UCSD-AML1 (cell line): ENCODE measurements at regions not wholly inside any gene's neighbourhood (a gene's known extent, or its start where the extent isn't known, plus 50 kb on each side); places are given as distances from the start of the nearest gene placed in this dataset.

Experiments
- DNase-seq: peaks from one replicate; lab custom pipeline; 2025; ENCODE audit not compliant: unreplicated experiment; lab: John Stamatoyannopoulos, UW

DNA sequence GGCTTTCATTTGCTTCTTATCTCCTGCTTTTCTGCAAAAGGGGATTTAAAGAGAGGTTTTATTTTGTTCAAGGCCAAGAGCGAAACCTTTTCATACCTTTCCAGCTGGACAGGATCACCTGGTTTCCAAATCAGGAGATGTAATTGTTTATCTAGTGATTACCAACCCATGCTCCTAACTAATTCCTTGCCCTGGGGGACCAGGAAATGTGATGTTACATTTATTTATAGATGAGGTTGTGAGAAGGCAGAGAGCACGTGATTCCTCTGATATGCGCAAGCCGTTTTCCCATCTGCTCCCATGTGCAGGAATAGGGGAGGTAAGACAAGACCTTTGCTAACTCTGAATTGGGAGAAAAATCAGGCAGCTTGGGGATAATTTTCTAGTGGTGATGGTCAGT is 507.2 kb upstream of the LARGE1 start:
- DNase-seq, result no peak

DNA sequence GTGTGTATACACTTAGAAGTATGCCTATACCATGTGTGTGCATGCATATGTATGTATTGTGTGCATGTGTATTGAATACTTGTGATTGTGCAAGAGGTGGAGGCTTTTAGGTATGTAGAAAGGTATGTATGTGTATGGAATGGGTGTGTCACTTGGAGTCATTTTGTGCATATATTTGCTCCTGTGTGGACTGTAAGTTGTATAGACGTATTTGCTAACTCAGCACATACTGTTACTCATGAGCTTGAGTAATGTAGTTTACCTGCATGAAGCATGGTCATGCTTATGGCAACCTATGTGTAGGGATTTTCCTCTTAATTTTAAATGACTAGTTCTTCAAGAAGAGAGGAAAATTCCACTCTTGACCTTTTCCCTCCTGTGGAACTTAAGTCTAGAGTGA is 507.6 kb upstream of the LARGE1 start:
- no peak for DNase-seq

DNA sequence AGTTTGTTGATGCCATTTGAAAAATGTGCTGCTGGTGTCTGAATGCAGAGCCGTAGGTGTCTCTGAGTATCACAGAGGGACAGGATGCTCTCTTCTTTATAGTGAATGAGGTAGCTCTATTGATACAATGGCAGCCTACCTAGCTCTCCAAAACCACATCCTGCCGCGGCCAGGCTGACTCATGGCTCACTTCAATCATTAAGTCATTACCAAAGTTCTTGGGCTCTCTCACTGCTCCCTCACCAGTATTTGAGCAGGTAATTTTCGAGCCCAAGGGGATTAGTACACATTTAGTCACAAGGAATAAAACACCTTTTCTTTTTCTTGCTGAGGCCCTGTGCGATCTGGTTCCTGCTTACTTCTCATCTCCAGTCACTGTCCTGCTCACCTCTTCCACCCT is 509.0 kb upstream of the LARGE1 start:
- no peak for DNase-seq

DNA sequence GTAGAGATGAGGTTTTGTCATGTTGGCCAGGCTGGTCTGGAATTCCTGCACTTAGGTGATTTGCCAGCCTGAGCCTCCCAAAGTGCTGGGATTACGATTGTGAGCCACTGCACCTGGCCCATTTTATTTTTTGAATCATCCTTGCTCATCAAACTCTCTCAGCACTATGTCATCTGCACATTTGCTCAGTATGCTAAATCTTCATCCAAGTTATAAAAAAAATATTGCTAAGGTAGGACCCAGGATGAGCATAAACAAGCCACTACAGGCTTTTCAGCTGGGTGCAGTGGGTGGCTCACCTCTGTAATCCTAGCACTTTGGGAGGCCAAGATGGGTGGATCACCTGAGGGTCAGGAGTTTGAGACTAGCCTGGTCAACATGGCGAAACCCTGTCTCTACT is 510.1 kb upstream of the LARGE1 start:
- DNase-seq, result no peak

DNA sequence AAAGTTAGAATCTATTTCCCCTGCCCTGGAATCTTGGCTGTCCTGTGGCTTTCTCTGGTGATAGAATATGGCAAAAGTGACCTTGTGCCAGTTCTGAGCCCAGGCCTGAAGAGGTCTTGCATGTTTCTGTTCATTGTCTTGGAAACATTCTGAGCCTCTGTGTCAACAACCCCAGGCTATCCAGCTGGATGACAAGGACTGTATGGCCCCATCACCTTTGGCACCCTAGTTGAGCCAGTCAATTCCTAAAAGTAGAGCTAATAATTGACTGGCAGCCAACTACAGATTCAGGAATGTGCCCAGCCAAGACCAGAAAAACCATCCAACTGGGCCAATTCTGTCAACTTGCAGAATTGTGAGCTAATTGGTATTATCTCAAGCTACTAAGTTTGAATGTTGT is 514.1 kb upstream of the LARGE1 start:
- DNase-seq, result no peak

DNA sequence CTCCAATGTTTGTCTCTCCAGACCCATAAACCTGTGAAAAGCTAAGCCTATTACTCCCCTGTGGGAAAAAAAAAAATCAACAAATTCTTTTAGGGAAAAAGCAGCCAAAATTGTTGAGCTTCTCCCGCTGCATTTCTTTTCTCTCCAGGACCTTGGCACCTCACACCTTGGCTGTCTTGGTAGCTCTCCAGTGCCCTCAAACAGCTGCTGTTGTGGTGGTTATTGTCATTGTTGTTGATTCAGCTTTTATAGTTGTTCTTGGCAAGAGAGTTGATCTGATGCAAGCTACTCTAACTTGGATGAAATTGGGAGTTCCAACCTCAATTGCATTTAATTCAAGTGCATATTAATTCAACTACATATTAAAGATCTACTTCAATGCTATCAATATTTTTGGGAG is 516.9 kb upstream of the LARGE1 start:
- no peak for DNase-seq

DNA sequence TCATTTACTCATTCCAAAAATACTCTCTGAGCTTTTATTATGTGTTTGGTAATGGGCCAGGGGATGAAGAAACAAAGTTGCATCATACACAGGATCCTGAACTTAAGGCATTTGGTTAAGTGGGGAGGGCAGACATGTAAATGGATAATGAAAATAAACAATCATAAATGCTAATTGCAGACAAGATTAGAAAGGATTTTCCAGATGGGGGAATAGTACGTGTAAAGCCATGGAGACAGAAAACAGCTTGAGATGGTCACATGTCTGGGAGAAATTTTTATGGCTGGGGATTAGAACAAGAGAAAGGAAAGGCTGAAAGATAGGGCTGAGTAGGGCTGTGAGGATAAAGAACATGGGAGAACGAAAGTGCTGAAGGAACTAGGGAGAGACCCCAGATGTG is 534.3 kb upstream of the LARGE1 start:
- no peak for DNase-seq

DNA sequence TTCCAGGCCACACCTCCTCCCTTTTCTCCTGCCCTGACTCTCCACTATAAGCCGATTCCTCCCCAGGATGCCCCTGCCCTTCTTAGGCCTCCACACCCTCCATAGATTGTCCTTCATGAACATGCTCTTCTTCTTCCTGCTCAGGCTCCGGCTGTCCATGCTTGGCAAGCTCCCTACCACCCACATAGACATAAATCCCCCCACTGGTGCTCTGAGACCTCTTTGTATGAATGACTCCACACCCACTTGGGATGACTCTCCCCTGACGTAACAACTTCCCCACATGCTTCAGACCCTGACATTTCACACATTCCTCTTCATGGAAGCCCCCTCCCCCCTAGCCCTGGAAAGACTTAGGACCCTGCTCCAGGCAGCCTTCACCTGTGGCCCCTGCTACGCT is 542.5 kb upstream of the LARGE1 start:
- no peak for DNase-seq

DNA sequence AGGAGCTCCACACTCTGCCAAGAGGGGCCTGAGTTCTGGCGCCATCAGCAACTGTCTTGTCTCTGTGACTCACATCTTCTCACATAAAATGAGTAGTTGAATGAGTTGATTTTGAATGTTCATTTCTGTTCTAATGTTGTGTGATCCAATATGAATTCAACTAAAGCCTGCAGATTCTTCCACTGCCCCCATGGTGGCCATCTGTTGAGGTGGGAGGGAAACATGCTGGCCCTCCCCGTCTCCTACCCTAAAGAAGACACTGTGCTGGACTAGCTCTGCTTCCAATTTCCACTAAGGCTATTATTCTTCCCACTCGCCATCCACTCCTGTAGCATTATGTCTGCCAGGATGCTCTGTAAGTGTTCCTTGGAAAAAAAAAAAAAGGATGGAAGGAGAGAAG is 555.6 kb upstream of the LARGE1 start:
- DNase-seq, result no peak

DNA sequence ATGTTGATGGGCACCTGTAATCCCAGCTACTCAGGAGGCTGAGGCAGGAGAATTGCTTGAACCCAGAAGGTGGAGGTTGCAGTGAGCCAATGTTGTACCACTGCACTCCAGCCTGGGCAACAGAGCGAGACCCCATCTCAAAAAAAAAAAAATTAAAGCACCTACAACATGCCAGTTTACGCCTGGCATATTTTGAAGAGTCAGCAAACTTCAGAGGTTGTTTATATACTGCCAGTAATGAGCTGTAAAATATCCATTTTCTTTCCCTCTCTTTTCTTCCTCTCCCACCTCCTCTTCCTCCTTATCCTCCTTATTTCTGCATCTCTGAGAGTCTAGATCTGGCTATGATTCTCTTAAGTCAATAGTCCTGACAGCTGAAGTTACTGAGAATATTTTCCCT is 556.5 kb upstream of the LARGE1 start:
- no peak for DNase-seq

DNA sequence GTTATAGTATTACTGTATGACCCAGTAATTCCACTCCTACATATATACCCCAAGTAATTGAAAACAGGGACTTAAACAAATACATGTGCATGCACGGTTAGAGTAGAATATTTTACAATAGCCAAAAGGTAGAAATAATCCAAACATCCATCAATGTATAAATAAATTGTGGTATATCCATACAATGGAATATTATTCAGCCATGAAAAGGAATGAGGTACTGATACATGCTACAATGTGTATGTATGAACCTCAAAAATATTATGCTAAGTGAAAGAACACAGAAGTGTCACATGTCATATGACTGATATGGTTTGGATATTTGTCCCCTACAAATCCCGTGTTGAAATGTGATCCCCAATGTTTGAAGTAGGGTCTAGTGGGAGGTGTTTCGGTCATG is 560.8 kb upstream of the LARGE1 start:
- DNase-seq, result no peak

DNA sequence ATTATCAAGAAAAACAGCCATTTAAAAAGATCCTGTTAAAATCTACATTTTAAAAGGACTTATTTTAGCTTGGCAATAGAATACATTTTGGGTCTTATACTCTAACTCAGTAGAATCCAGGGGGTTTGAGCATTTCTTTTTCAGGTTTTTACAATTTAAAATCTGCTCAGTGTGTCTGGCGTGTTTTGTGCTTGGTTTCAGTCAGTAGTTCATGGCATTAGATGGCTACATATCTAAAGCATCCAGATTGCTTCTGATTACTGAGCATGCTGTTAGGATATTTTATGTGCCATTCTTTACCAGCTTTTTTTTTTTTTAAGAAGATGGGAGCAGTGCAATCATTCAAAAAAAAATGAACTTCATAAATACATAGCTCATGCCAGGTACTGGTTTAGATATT is 566.1 kb upstream of the LARGE1 start:
- DNase-seq, result no peak

DNA sequence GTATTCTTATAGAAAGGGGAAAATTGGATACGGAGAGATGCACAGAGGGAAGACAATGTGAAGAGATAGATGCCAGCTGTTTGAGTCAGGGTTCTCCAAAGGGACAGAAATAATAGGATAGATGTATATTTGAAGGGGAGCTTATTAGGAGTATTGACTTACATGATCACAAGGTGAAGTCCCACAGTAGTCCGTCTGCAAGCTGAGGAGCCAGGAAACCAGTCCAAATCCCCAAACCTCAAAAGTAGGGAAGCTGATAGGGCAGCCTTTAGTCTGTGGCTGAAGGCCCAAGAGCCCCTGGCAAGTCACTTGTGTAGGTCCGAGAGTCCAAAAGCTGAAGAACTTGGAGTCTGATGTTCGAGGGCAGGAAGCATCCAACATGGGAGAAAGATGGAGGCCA is 569.6 kb upstream of the LARGE1 start:
- DNase-seq, result no peak

DNA sequence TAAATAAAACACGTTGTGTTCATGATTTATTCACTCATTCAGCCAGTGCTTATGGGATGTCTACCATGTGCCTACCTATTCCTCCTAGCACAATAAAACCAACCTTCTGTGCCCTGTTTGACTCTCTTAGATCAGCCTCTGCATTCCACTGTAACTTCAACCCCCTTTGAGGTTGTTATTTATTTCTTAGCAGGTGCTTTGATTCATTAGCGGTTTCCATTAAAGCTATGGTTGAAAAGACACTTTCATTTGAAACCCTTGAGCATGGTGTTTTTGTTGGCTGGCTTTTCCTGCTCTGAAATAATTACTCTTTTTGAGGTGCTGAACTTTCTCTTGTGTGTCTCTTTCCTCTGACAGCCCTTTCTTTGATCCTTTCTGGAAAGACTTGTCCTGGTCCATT is 570.6 kb upstream of the LARGE1 start:
- DNase-seq, result no peak

DNA sequence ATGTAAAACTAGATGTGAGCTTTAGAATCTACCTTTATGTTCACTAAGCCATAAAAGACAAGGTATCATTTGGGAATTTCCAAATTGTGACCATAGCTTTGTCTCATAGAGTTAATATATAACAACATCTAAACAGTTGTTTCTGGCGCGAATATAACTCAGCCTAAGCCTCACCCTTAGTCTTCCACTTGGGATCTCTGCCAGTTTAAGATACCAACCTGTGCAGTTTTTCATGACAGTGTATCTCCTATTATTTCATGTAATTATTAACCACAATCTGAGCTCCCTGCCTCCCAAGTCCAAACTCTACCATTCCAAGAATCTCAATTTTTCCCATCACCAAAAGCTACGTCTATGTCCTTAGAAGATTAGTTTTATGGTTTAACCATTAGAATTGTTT is 572.5 kb upstream of the ISX start:
- DNase-seq, result no peak

DNA sequence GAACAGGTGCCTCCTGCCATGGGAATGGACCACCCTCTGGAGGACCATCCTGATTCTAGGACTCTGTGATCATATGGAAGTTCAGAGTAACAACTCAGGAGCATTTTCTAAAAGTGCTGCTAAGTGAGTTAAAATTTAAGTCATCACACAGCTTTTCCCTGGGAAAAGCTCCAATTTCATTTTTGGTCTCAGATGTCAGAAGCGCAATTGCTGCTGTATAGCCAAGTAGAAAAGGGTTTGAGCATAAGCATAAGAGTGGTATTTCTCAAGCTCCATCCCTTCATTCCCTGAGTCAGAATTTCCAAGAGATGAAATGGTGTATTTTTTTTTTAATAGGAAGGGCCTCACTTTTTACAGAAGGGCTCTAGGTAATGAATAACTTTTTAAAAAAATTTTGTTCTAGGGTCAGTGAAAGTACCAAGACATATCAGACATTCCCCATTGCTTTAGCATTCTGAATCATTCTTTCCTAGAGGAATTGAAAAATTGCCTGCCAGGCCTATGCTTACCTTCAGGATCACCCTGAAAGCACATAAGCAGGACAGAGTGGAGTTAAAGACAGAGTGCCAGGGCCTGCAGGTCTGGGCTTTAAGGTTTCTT is 564.5 kb upstream of the ISX start:
- DNase-seq, result no peak

DNA sequence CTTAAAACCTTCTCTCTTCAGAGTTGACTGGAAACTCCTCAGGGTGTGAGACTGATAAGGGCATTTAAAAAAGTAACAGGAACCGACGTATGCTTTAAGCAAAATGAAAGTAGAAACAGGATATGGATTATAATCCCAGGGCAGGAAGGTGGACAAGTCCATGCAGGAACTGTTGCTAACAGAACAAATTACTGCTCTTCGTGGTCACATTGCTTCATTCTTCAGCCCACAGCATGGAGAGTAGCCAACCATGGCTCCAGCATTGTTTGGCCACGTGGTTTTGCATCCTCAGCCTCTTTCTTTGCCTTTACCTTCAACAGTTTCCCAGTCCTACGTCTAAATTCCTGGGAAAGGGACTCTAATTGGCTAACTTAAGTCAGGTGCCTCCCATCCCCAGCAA is 563.1 kb upstream of the ISX start:
- DNase-seq, result no peak

DNA sequence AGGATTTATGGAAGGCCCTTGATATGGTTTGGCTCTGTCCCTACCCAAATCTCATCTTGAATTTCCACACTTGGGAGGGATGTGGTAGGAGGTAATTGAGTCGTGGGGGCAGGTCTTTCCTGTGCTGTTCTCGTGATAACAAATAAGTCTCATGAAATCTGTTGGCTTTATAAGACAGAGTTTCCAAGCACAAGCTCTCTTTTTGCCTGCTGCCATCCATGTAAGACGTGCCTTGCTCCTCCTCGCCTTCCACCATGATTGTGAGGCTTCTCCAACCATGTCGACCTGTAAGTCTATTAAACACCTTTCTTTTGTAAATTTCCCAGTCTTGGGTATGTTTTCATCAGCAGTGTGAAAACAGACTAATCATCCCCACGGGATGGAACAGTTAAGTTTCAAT is 557.2 kb upstream of the ISX start:
- no peak for DNase-seq

DNA sequence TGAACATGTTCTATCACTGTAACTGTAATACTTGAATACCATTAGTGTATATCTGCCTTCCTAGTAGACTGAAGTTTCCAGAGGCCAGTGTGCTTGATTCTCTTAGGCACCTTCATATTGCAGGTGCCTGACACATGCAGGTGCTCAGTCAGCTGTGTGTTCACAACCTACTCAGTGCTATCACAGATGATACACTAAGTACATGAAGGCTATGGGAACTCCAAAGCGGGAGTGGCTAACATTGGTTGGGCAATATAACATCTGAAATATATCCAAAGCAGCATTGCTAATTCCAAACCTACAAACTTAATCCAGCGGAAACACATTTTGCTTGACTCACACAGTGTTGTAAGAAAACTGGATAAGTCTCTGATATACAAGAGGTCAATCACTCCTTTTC is 539.3 kb upstream of the ISX start:
- DNase-seq, result no peak

DNA sequence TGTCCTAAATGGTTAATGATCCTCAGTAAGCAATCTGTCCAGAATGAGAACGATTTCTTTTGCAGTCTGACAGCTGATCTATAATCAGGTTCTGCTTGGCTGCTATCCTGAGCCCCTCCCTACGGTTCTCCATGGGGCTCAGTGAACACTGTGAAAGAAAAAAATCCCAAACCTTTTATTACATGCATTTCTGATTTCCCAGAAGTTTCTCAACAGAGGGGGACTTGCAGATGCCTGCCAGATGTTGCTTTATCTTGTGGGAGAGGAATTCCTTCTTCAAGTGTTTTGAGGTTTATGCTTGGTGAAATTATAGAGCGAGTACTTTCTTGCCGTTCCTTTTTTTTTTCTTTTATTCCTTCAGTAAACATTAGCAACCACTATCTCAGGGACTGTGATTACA is 531.9 kb upstream of the ISX start:
- no peak for DNase-seq

DNA sequence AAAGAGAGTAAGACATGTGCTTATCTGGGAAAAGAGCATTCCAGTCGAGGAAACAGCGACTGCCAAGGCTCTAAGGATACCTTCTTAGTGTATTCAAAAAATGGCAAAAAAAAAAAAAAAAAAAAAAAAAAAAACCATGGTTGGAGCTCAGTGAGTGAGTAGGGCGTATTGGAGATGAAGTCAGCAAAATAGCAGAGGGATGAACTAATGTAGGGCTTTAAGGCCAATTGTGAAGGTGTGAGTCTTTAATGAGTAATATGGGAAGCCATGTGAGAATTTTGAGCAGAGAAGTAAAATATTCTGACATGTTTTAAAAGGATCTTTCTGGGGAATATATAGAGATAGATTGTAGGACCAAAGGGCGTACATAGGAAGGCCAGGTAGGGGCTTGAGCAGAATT is 498.6 kb upstream of the ISX start:
- no peak for DNase-seq

DNA sequence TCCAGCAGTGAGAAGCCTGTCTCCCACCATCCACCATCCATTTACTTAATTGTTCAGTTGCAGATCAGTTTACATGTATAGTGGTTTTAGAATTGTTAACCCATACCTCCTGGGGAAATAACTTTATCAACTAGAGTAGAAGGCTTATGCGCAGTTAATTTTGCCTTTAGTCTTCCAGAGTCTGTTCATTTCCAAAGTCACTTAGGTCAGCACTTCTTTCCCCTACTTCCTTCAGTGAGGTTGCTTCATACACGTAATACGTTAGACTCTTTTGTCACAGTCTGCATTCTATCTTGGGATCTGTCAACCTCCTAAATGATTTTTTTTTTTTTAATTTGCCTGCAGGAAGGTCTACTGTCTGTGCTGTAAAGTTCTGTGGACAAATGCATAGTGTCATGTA is 495.6 kb upstream of the ISX start:
- DNase-seq, result no peak

DNA sequence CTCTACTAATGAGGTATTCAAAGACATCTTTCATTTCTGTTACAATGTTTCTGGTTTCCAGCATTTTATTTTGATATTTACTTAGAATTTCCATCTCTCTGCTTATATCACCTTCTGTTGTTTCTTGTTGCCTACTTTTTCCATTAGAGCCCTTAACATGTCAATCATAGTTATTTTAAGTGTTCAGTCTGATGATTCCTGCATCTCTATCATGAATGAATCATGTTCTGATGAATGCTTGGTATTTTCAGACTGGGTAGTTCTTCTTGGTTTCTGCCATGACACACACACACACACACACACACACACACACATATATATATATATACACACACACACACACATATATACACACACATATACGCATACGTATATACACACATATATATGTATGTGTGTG is 486.4 kb upstream of the ISX start:
- no peak for DNase-seq
